MM.1S (cell line): ENCODE measurements at regions not wholly inside any gene's neighbourhood (a gene's known extent, or its start where the extent isn't known, plus 50 kb on each side); places are given as distances from the start of the nearest gene placed in this dataset.

Experiments
- DNase-seq: peaks from one replicate; pipeline ENCODE4 v3.0.0-alpha.2; 2015
- H2AFZ ChIP-seq: fragments of 300-600 bp; sonication (generic); 2 replicates; pipeline ENCODE4 v1.6.0; 2016; ENCODE audit warnings: antibody characterized with exemption, low read length
- H3F3A ChIP-seq: fragments of 300-600 bp; sonication (generic); 2 replicates; pipeline ENCODE4 v1.6.1; 2016; ENCODE audit warnings: mild to moderate bottlenecking, antibody characterized with exemption, low read length, moderate library complexity, mixed read lengths; ENCODE audit not compliant: insufficient read depth
- H3K27ac ChIP-seq: fragments of 300-600 bp; sonication (generic); 2 replicates; pipeline ENCODE4 v1.5.1; 2016; ENCODE audit warnings: mild to moderate bottlenecking, low read length
- H3K27me3 ChIP-seq: fragments of 300-600 bp; sonication (generic); replicated peaks from 2 replicates; pipeline ENCODE4 v1.6.0; 2016; ENCODE audit warnings: low read length; ENCODE audit not compliant: insufficient read depth
- H3K36me3 ChIP-seq: fragments of 300-600 bp; sonication (generic); replicated peaks from 2 replicates; pipeline ENCODE4 v1.6.1; 2016; ENCODE audit warnings: mild to moderate bottlenecking, low read length, mixed read lengths; ENCODE audit not compliant: insufficient read depth
- H3K4me1 ChIP-seq: fragments of 300-600 bp; sonication (generic); 2 replicates; pipeline ENCODE4 v1.6.1; 2016; ENCODE audit warnings: low read length, mixed read lengths
- H3K4me2 ChIP-seq: fragments of 300-600 bp; sonication (generic); 2 replicates; pipeline ENCODE4 v1.6.0; 2016; ENCODE audit warnings: low read depth, low read length
- H3K4me3 ChIP-seq: fragments of 300-600 bp; sonication (generic); 2 replicates; pipeline ENCODE4 v1.5.1; 2016; ENCODE audit warnings: low read length, mixed read lengths
- H3K79me2 ChIP-seq: fragments of 300-600 bp; sonication (generic); 2 replicates; pipeline ENCODE4 v1.6.1; 2016; ENCODE audit warnings: mixed run types, low read length, mixed read lengths
- H3K9ac ChIP-seq: fragments of 300-600 bp; sonication (generic); 2 replicates; pipeline ENCODE4 v1.6.1; 2016; ENCODE audit warnings: low read length, mixed read lengths
- H3K9me2 ChIP-seq: fragments of 300-600 bp; sonication (generic); replicated peaks from 2 replicates; pipeline ENCODE4 v1.6.1; 2016; ENCODE audit warnings: mild to moderate bottlenecking, low read length, mixed read lengths; ENCODE audit not compliant: insufficient read depth
- H3K9me3 ChIP-seq: fragments of 300-600 bp; sonication (generic); replicated peaks from 2 replicates; pipeline ENCODE4 v1.6.1; 2016; ENCODE audit warnings: mild to moderate bottlenecking, low read length, mixed read lengths; ENCODE audit not compliant: insufficient read depth
- H4K20me1 ChIP-seq: fragments of 300-600 bp; sonication (generic); 2 replicates; pipeline ENCODE4 v1.6.1; 2016; ENCODE audit warnings: mild to moderate bottlenecking, low read length, moderate library complexity, mixed read lengths; ENCODE audit not compliant: insufficient read depth
- EZH2 ChIP-seq: fragments of 300-600 bp; sonication (generic); optimal IDR thresholded peaks from 2 replicates; pipeline ENCODE3; 2017; ENCODE audit warnings: low read depth, mild to moderate bottlenecking, antibody characterized with exemption, low read length, mixed read lengths
- EZH2phosphoT487 ChIP-seq: fragments of 300-600 bp; sonication (generic); IDR thresholded peaks from 2 replicates; pipeline ENCODE4 v1.6.1; 2018; ENCODE audit warnings: antibody characterized with exemption, low read length
- TF ChIP-seq, protein P1 (sequence below): fragments of 300-600 bp; sonication (generic); IDR thresholded peaks from 2 replicates; pipeline ENCODE4 v1.5.1; 2016; ENCODE audit warnings: antibody characterized with exemption, low read length, mixed read lengths

DNA sequence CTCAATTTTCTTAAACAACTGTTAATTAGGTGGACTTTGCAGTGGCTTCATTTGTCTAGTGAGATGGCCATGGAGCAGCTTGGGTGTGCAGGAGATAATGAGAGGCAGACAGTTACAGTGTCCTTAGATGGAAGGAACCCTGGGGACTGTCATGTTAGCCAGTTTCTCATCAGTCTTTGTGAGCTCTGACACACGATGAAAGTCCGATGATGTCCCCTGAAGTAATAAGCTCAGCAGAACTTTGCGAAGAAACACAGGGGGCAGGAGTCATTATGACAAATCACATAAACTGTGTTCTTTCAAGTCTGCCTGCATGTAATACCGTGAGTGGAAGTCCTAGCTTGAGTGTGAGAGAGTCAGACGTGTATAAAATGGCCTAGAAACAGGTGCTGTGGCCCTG lies 201.8 kb downstream of the DRD1 start:
- no peaks in the 10 kb centered on the region for H3K36me3 ChIP-seq
- no peaks in the 10 kb centered on the region for H3K9me3 ChIP-seq
- H3K27me3 ChIP-seq, result no peaks in the 10 kb centered on the region
- no peak for DNase-seq
- no peak overlapping the region for H3K4me3 ChIP-seq
- H3K9me2 ChIP-seq, result no peaks in the 10 kb centered on the region
- TF ChIP-seq, protein P1, sequence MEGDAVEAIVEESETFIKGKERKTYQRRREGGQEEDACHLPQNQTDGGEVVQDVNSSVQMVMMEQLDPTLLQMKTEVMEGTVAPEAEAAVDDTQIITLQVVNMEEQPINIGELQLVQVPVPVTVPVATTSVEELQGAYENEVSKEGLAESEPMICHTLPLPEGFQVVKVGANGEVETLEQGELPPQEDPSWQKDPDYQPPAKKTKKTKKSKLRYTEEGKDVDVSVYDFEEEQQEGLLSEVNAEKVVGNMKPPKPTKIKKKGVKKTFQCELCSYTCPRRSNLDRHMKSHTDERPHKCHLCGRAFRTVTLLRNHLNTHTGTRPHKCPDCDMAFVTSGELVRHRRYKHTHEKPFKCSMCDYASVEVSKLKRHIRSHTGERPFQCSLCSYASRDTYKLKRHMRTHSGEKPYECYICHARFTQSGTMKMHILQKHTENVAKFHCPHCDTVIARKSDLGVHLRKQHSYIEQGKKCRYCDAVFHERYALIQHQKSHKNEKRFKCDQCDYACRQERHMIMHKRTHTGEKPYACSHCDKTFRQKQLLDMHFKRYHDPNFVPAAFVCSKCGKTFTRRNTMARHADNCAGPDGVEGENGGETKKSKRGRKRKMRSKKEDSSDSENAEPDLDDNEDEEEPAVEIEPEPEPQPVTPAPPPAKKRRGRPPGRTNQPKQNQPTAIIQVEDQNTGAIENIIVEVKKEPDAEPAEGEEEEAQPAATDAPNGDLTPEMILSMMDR, result no peak
- no peak for TF ChIP-seq EZH2phosphoT487
- TF ChIP-seq EZH2, result no peak
- no peaks in the 10 kb centered on the region for H4K20me1 ChIP-seq
- no peaks in the 10 kb centered on the region for H3K4me1 ChIP-seq
- no peaks in the 10 kb centered on the region for H3F3A ChIP-seq
- no peak overlapping the region for H3K9ac ChIP-seq
- H2AFZ ChIP-seq, result no peak overlapping the region
- H3K79me2 ChIP-seq, result no peaks in the 10 kb centered on the region
- no peak overlapping the region for H3K4me2 ChIP-seq
- H3K27ac ChIP-seq, result no peak overlapping the region

DNA sequence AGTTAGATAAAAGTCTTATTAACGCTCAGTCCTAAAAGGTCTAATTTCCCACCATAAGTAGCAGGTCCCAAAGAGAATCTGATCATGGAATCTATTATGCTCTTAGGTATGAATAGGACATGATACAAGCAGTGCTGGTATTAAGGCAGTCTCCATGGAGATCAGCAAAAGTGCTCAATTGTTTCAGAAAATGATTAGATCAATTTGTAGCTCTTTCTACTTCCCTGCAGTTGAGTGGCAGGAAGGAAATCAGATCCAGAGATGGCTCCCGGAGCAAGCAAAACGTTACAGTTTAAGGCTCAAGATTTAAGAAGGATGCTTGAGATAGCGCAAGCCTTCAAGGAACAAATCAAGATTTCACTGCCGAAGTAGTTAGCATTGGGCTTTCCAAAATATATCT lies 205.7 kb downstream of the DRD1 start:
- H4K20me1 ChIP-seq, result no peaks in the 10 kb centered on the region
- DNase-seq, result no peak
- H3K9me3 ChIP-seq, result no peaks in the 10 kb centered on the region
- H3K9me2 ChIP-seq, result no peaks in the 10 kb centered on the region
- H3K9ac ChIP-seq, result no peak overlapping the region
- no peak overlapping the region for H3K4me3 ChIP-seq
- no peaks in the 10 kb centered on the region for H3K36me3 ChIP-seq
- H3K4me1 ChIP-seq, result no peaks in the 10 kb centered on the region
- H3F3A ChIP-seq, result no peaks in the 10 kb centered on the region
- H3K27me3 ChIP-seq, result no peaks in the 10 kb centered on the region
- no peak for TF ChIP-seq EZH2
- TF ChIP-seq, protein P1, result no peak
- TF ChIP-seq EZH2phosphoT487, result no peak
- no peak overlapping the region for H2AFZ ChIP-seq
- no peak overlapping the region for H3K27ac ChIP-seq
- no peaks in the 10 kb centered on the region for H3K79me2 ChIP-seq
- no peak overlapping the region for H3K4me2 ChIP-seq

DNA sequence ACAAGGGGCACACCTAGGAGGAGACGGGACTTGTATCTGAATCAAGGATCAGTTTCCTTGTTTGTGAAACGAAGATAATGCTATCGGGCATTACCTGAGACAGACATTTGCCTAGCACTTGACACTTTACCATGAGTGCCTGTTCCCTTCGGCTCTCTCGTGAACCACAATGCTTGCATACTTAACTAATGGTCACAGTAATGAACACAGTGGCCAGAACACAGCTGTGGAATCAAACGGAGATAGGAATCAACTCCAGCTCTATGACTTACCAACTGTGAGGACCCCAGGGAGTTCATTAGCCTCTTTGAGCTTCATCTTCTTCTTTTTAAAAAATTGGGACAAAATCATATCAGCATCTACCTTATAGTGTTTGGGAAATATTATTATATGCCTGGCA lies 207.8 kb downstream of the DRD1 start:
- H3K4me2 ChIP-seq, result no peak overlapping the region
- H3K4me1 ChIP-seq, result no peaks in the 10 kb centered on the region
- no peaks in the 10 kb centered on the region for H3K79me2 ChIP-seq
- H3K4me3 ChIP-seq, result no peak overlapping the region
- no peaks in the 10 kb centered on the region for H3K36me3 ChIP-seq
- H3K9me3 ChIP-seq, result no peaks in the 10 kb centered on the region
- H3K9ac ChIP-seq, result no peak overlapping the region
- H4K20me1 ChIP-seq, result no peaks in the 10 kb centered on the region
- no peaks in the 10 kb centered on the region for H3F3A ChIP-seq
- TF ChIP-seq EZH2 (no peak), EZH2phosphoT487 (no peak)
- TF ChIP-seq, protein P1, result no peak
- no peak overlapping the region for H2AFZ ChIP-seq
- no peak overlapping the region for H3K27ac ChIP-seq
- H3K9me2 ChIP-seq, result no peaks in the 10 kb centered on the region
- DNase-seq, result no peak
- no peaks in the 10 kb centered on the region for H3K27me3 ChIP-seq
